Panc1 (cell line): ENCODE measurements at regions not wholly inside any gene's neighbourhood (a gene's known extent, or its start where the extent isn't known, plus 50 kb on each side); places are given as distances from the start of the nearest gene placed in this dataset.

Source experiments
- ATAC-seq: fragments of 200-7000 bp; cut with Tn5 transposase; 2 replicates; pipeline ENCODE4 v1.9.1; 2020; ENCODE audit warnings: mild to moderate bottlenecking, moderate library complexity
- BruUV-seq: library from RNA; stranded (reverse); fragments of 400-500 nt; replicated peaks from 2 replicates; lab custom pipeline; 2021; lab: Mats Ljungman, UMichigan
- CTCF ChIA-PET: fragments of 300-600 bp; sonication (Branson Sonifier 250); formaldehyde crosslinking; loops from one replicate; lab custom pipeline; 2022; ENCODE audit warnings: antibody characterized with exemption; lab: Charles Lee
- POLR2A ChIA-PET: fragments of 300-600 bp; sonication (Branson Sonifier 250); formaldehyde crosslinking; loops from one replicate; lab custom pipeline; 2022; ENCODE audit warnings: antibody characterized with exemption; lab: Charles Lee
- DNase-seq: peaks from one replicate; pipeline ENCODE4 v3.0.0-alpha.2; 2010; ENCODE audit warnings: low read depth, low spot score
- H3K27ac ChIP-seq: 2 replicates; pipeline ENCODE4 v1.5.1; 2011; ENCODE audit warnings: mild to moderate bottlenecking, low read length, inconsistent platforms
- H3K27me3 ChIP-seq: fragments of 200-500 bp; sonication (Bioruptor generic); 2 replicates; pipeline ENCODE4 v1.6.0; 2014; ENCODE audit warnings: low read length, inconsistent platforms; ENCODE audit not compliant: control insufficient read depth, insufficient read depth
- H3K36me3 ChIP-seq: fragments of 200-500 bp; sonication (Bioruptor generic); 2 replicates; pipeline ENCODE4 v1.5.1; 2014; ENCODE audit warnings: inconsistent platforms, mild to moderate bottlenecking, low read length, moderate library complexity; ENCODE audit not compliant: control insufficient read depth, insufficient read depth
- H3K4me1 ChIP-seq: 2 replicates; pipeline ENCODE4 v1.5.1; 2011; ENCODE audit warnings: inconsistent platforms, mild to moderate bottlenecking, low read length, moderate library complexity; ENCODE audit not compliant: control insufficient read depth, insufficient read depth
- H3K4me3 ChIP-seq, 2 experiments: 2 replicates each; pipeline ENCODE4 v1.5.1; 2011 to 2012; ENCODE audit warnings: low read depth in 2 of 2, low read length in 2 of 2, mild to moderate bottlenecking in 2 of 2, inconsistent platforms in 1 of 2, moderate library complexity in 1 of 2
- H3K9me3 ChIP-seq: fragments of 200-500 bp; sonication (Bioruptor generic); 2 replicates; pipeline ENCODE4 v1.5.1; 2014; ENCODE audit warnings: low read depth, mild to moderate bottlenecking, inconsistent platforms, low read length, moderate library complexity; ENCODE audit not compliant: control insufficient read depth, insufficient read depth
- CTCF ChIP-seq: fragments of 450-650 bp; IDR thresholded peaks from 2 replicates; pipeline ENCODE4 v1.5.1; 2017; ENCODE audit warnings: mild to moderate bottlenecking
- POLR2AphosphoS5 ChIP-seq: IDR thresholded peaks from 2 replicates; pipeline ENCODE4 v1.6.1; 2012; ENCODE audit warnings: mild to moderate bottlenecking, low read depth, low read length, moderate library complexity
- REST ChIP-seq, 2 experiments: IDR thresholded peaks; 2 replicates each; pipeline ENCODE4 v1.6.1; 2011 to 2012; ENCODE audit warnings: low read depth in 2 of 2, control low read depth in 1 of 2, low read length in 1 of 2, mild to moderate bottlenecking in 1 of 2, moderate library complexity in 1 of 2; ENCODE audit not compliant: insufficient read depth in 1 of 2
- SIN3A ChIP-seq: IDR thresholded peaks from 2 replicates; pipeline ENCODE4 v1.6.1; 2012; ENCODE audit warnings: low read depth, mild to moderate bottlenecking, low read length, moderate library complexity, borderline replicate concordance; ENCODE audit not compliant: insufficient read depth
- TCF7L2 ChIP-seq: IDR thresholded peaks from 2 replicates; pipeline ENCODE4 v1.6.1; 2011; ENCODE audit warnings: mild to moderate bottlenecking, low read depth, low read length, inconsistent platforms
- in situ Hi-C: cut with HindIII; loops from 2 replicates; pipeline ENCODE4 v1.10.0; 2016; ENCODE audit warnings: low sequenced_read_pairs, low pct_unique_long_range_greater_than_20kb
- intact Hi-C: fragments of 100-400 bp; cut with micrococcal nuclease; formaldehyde crosslinking; loops from one replicate; pipeline ENCODE4 v1.10.0; 2022; ENCODE audit not compliant: unreplicated experiment

- Histone ChIP-seq H3K4me3 (no peak overlapping the region), H3K36me3 (no peaks in the 10 kb centered on the region), H3K9me3 (no peaks in the 10 kb centered on the region; the same call in 1 of the 2 replicates), H3K4me1 (no peaks in the 10 kb centered on the region), H3K27me3 (no peaks in the 10 kb centered on the region), H3K27ac (no peak overlapping the region)
- intact Hi-C loops, result no loop called here
- BruUV-seq, result no TSS peak
- in situ Hi-C loops, result no loop called here
- DNase-seq (no peak), ATAC-seq (no peak)
- no peak for TF ChIP-seq POLR2AphosphoS5
- TF ChIP-seq TCF7L2, result no peak
- TF ChIP-seq SIN3A, result no peak
- TF ChIP-seq REST (IDR thresholded peaks at IDR 0.05; ENCODE audit: insufficient read depth in 1 of 2, low read depth in 2 of 2, low read length in 1 of 2), result no peak
- TF ChIP-seq CTCF, result no peak
- ChIA-PET CTCF (no interaction called here), POLR2A (no interaction called here)
These were observed 581.2 kb upstream of the ADGRB3 start for GRCh38 chr6:68053805-68054373.

GRCh38 chr6:68052234-68052633 lies 582.8 kb upstream of the ADGRB3 start:
- BruUV-seq, result no TSS peak
- ATAC-seq (no peak), DNase-seq (no peak)
- no peak for TF ChIP-seq CTCF
- TF ChIP-seq SIN3A, result no peak
- no peak for TF ChIP-seq POLR2AphosphoS5
- no peak for TF ChIP-seq REST (IDR thresholded peaks at IDR 0.05; ENCODE audit: insufficient read depth in 1 of 2, low read depth in 2 of 2, low read length in 1 of 2)
- no peak for TF ChIP-seq TCF7L2
- intact Hi-C loops (no loop called here), in situ Hi-C loops (no loop called here)
- Histone ChIP-seq H3K4me1 (no peaks in the 10 kb centered on the region), H3K4me3 (no peak overlapping the region), H3K9me3 (no peaks in the 10 kb centered on the region; the same call in 1 of the 2 replicates), H3K27me3 (no peaks in the 10 kb centered on the region), H3K36me3 (no peaks in the 10 kb centered on the region), H3K27ac (no peak overlapping the region)
- ChIA-PET CTCF (no interaction called here), POLR2A (no interaction called here)
